ENCODE measurements at regions not wholly inside any gene's neighbourhood (a gene's known extent, or its start where the extent isn't known, plus 50 kb on each side); places are given as distances from the start of the nearest gene placed in this dataset.

DNA sequence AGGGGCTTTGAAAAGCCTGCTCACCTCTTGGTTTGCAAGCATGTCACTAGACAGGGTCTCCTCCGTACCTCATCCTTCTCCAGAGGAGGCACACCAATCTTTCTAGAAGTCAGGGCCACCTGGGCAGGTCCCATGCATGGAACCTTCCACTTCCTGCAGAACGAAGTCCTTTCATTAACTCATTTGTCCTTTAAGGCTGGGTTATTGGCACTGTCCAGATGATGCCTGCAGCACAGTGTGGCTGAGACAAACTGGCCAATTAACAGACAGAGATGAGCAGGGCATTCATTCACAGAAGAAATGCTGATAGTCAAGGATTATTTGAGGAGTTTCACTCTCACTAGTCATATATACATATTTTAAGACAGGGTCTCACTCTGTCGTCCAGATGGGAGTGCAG is 245.3 kb downstream of the TFCP2L1 start:
- WGBS, 10 experiments, result 0 to 100% (median 57%) methylated on average over 1 to 3 of the region's 3 CpGs; no CpG with 5 or more reads in 3 of the 10 experiments
- Histone ChIP-seq H3K4me3 (no peak overlapping the region), H3K27ac (no peak overlapping the region), H3K4me1 (replicated peaks in 1 of 2) (no peaks in the 10 kb centered on the region)
- in situ Hi-C loops (cut with MboI; ENCODE audit: low pct_unique_long_range_greater_than_20kb in 2 of 9, low sequenced_read_pairs in 9 of 9, unreplicated experiment in 9 of 9), result no loop called here
- peak in 3 of 8 experiments; percentile 49 to 67 (median 60) for ATAC-seq (replicated peaks in 6 of 8)

DNA sequence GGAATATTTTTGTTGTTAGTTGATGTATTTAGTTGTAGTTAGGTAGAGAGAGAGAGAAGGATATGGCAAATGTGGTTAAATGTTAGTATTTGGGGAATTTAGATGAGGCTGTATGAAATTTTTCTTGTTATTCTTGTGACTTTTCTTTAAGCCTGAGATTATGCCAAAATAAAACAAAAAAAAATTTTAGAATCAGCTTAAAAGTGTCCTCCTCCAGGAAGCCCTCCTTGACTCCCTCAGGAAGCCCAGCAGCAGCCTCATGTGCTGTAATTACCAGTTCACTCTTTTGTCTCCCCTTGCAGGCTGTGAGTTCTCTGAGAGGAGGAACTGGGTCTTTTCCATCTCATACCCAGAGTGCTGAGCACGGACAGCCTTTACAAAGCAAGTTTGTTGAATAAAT is 243.5 kb downstream of the TFCP2L1 start:
- H3K27ac ChIP-seq, result no peak overlapping the region
- no peak overlapping the region for H3K4me3 ChIP-seq
- WGBS, 10 experiments, result 0 to 50% (median 25%) methylated on average over 1 of the region's 1 CpG; no CpG with 5 or more reads in 6 of the 10 experiments
- no peaks in the 10 kb centered on the region for H3K4me1 ChIP-seq (replicated peaks in 1 of 2)
- in situ Hi-C loops (cut with MboI; ENCODE audit: low pct_unique_long_range_greater_than_20kb in 2 of 9, low sequenced_read_pairs in 9 of 9, unreplicated experiment in 9 of 9), result no loop called here
- ATAC-seq (replicated peaks in 6 of 8), result no peak

DNA sequence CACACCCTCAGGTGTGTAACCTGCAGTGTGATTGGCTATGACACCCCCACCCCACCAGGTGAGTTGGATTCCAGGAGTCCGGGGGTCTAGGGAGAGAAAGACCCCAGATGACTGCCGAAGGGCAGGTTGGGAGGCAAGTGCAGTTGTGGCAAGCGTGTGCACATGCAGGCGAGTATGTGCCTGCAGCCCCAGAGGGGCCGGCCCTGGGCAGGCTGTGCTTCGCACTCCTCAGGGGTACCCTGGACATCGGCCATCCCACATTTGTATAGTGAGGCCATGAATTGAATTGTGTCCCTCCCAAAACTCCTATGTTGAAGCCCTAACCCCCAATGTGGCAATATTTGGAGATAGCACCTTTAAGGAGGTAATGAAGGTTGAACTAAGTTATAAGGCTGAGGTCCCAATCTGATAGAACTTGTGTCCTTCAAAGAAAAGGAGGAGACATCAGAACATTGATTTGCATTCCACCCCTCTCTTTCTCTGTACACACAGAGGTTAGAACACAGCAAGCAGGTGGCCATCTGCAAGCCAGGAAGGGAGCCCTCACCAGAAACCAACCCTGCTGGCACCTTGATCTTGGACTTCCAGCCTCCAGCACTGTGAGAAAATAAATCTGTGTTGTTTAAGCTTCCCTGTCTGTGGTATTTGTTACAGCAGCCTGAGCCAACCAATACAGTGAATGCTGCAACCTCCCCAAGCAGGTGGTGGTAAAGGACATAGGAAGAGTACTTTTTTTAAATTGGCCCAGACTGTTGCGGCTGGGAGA is 241.8 kb downstream of the TFCP2L1 start:
- Histone ChIP-seq H3K4me1 (replicated peaks in 1 of 2) (no peaks in the 10 kb centered on the region), H3K4me3 (no peak overlapping the region), H3K27ac (no peak overlapping the region)
- WGBS, 10 experiments, result 63 to 90% (median 84%) methylated on average over 2 to 7 of the region's 8 CpGs; no CpG with 5 or more reads in 7 of the 10 experiments
- in situ Hi-C loops (cut with MboI; ENCODE audit: low pct_unique_long_range_greater_than_20kb in 2 of 9, low sequenced_read_pairs in 9 of 9, unreplicated experiment in 9 of 9), result no loop called here
- ATAC-seq (replicated peaks in 6 of 8), result no peak

DNA sequence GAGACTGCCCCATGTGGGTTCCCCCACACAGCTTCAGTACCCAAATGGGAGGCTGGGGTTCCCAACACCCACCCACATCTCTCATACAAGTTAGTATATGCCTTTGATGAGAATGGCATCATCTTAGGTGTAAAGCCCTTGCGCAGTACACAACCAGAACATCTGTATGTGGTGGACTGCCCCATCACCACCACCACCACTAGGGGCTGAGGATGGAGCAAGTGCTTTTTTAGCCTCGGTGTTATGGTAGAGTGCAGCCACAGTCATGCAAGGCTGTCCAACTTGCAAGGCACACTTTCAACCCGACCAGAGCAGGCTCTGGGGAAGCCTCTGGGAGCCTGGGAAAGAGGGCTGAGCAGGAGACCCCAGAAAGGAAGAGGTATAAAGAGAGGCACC is 241.2 kb downstream of the TFCP2L1 start:
- WGBS, 10 experiments, result 0 to 83% (median 36%) methylated on average over 1 of the region's 3 CpGs; no CpG with 5 or more reads in 6 of the 10 experiments
- Histone ChIP-seq H3K4me1 (replicated peaks in 1 of 2) (no peaks in the 10 kb centered on the region), H3K4me3 (no peak overlapping the region), H3K27ac (no peak overlapping the region)
- in situ Hi-C loops (cut with MboI; ENCODE audit: low pct_unique_long_range_greater_than_20kb in 2 of 9, low sequenced_read_pairs in 9 of 9, unreplicated experiment in 9 of 9), result no loop called here
- no peak for ATAC-seq (replicated peaks in 6 of 8)

DNA sequence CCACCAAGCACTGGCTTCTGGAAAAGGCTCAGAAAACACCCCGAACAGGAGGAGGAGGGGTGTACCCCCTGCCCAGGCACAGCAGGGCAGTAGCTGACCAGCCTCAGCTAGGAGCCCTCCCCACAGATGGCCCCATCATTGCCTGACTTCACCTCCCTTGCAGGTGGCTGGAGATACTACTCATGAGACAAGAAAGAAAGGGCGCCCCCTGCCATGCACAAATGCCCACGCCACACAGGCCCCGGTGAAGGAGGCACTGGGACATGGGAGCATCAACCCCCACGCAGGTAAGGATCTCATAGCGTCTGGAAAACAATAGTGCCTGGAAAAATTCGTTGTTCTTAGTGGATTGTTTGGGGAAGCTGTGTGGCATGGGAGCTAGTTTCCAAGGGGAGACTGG is 240.6 kb downstream of the TFCP2L1 start:
- 20 to 80% (median 59%) methylated on average over 1 to 5 of the region's 7 CpGs; no CpG with 5 or more reads in 6 of the 10 experiments for WGBS, 10 experiments
- H3K4me3 ChIP-seq, result no peak overlapping the region
- peak in 1 of 8 experiments; percentile 50 for ATAC-seq (replicated peaks in 6 of 8)
- no peaks in the 10 kb centered on the region for H3K4me1 ChIP-seq (replicated peaks in 1 of 2)
- H3K27ac ChIP-seq, result no peak overlapping the region
- in situ Hi-C loops (cut with MboI; ENCODE audit: low pct_unique_long_range_greater_than_20kb in 2 of 9, low sequenced_read_pairs in 9 of 9, unreplicated experiment in 9 of 9), result no loop called here

DNA sequence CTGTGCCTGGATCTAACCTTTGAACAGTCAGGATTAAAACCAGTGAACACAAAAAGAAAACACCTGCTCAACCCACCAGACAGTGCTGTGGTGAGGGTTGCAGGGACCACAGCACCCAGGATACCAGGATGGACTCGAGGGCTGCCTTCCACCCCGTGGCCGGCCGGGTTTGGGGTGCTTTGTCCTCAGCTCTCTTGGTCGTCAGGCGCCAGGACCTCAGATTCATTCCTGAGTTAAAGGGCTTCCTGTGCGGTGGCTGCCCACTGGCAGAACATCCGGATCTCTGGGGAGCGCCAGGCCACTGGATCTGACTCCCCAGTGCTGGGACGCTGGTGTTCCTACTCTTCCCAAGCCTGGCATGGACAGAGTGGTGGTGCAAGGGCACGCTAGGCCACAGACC is 239.8 kb downstream of the TFCP2L1 start:
- 45 to 82% (median 60%) methylated on average over 1 to 7 of the region's 11 CpGs; no CpG with 5 or more reads in 7 of the 10 experiments for WGBS, 10 experiments
- H3K27ac ChIP-seq, result no peak overlapping the region
- no peak overlapping the region for H3K4me3 ChIP-seq
- in situ Hi-C loops (cut with MboI; ENCODE audit: low pct_unique_long_range_greater_than_20kb in 2 of 9, low sequenced_read_pairs in 9 of 9, unreplicated experiment in 9 of 9), result no loop called here
- no peaks in the 10 kb centered on the region for H3K4me1 ChIP-seq (replicated peaks in 1 of 2)
- no peak for ATAC-seq (replicated peaks in 6 of 8)

DNA sequence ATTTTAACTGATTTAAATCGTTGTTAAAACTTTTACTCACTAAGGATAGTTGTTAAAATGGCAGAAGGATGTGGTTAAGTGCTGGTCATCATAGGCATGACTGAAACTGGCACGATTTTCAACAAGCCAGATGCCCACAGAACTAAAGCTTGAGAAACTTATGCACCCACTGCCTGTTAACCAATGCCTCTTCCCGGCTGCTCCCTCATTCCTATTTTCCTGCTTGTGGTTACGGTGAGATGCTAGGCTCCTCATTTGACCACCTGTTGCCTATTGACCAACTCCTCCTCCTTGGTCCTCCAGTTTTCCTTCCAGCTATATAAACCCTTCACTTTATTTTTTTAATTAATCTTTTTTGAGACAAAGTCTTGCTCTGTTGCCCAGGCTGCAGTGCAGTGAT is 238.7 kb downstream of the TFCP2L1 start:
- WGBS, 10 experiments, result 10 to 78% (median 62%) methylated on average over 1 to 4 of the region's 4 CpGs; no CpG with 5 or more reads in 1 of the 10 experiments

DNA sequence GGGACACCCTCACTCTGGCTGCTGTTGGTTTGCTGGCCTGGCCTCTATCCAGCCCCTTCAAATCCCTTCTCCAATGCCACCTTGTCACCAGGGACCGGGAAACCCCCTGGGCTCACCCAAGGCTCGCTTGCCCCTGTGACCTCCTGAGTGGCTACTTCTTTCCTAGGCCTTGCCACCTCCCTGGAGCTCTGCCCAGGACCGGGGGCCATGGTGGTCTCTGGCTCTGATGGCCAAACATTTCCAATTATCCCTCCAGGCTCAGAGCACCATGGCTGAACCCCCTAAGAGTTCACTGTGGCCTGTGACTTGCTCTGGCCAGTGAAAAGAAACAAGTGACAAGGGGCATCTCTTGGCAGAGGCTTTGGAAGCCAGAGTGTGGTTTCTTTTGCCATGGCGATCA is 237.6 kb downstream of the TFCP2L1 start:
- H3K27ac ChIP-seq, result no peak overlapping the region
- H3K4me3 ChIP-seq, result no peak overlapping the region
- 62 to 100% (median 71%) methylated on average over 1 to 4 of the region's 4 CpGs; no CpG with 5 or more reads in 6 of the 10 experiments for WGBS, 10 experiments
- no peak for ATAC-seq (replicated peaks in 6 of 8)
- in situ Hi-C loops (cut with MboI; ENCODE audit: low pct_unique_long_range_greater_than_20kb in 2 of 9, low sequenced_read_pairs in 9 of 9, unreplicated experiment in 9 of 9), result no loop called here
- no peaks in the 10 kb centered on the region for H3K4me1 ChIP-seq (replicated peaks in 1 of 2)

More for the DNA sequence above, 238.7 kb downstream of the TFCP2L1 start:
- Histone ChIP-seq H3K27ac (no peak overlapping the region), H3K4me3 (no peak overlapping the region), H3K4me1 (replicated peaks in 1 of 2) (no peaks in the 10 kb centered on the region)
- in situ Hi-C loops (cut with MboI; ENCODE audit: low pct_unique_long_range_greater_than_20kb in 2 of 9, low sequenced_read_pairs in 9 of 9, unreplicated experiment in 9 of 9), result no loop called here
- ATAC-seq (replicated peaks in 6 of 8), result no peak

DNA sequence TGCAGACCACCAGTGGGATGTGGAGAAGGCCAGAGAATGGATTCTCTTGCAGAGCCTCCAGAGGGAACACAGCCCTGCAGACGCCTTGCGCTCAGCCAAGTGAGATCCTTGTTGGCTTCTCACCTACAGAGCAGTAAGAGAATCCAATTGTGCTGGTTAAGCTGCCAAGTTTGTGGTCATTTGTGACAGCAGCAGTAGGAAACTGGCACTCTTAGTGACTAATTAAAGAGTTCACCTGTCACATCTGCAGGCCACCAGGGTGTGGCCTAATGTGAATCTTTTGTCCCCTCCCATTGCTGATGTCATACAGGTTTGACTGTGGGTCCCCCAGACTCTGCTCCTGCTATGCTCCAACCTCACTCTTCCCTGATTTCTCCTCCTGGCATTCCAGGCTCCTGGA is 235.9 kb downstream of the TFCP2L1 start:
- no peak for ATAC-seq (replicated peaks in 6 of 8)
- WGBS, 10 experiments, result 83 to 100% (median 95%) methylated on average over 1 to 2 of the region's 2 CpGs; no CpG with 5 or more reads in 6 of the 10 experiments
- no peak overlapping the region for H3K27ac ChIP-seq
- no peaks in the 10 kb centered on the region for H3K4me1 ChIP-seq (replicated peaks in 1 of 2)
- in situ Hi-C loops (cut with MboI; ENCODE audit: low pct_unique_long_range_greater_than_20kb in 2 of 9, low sequenced_read_pairs in 9 of 9, unreplicated experiment in 9 of 9), result no loop called here
- no peak overlapping the region for H3K4me3 ChIP-seq

DNA sequence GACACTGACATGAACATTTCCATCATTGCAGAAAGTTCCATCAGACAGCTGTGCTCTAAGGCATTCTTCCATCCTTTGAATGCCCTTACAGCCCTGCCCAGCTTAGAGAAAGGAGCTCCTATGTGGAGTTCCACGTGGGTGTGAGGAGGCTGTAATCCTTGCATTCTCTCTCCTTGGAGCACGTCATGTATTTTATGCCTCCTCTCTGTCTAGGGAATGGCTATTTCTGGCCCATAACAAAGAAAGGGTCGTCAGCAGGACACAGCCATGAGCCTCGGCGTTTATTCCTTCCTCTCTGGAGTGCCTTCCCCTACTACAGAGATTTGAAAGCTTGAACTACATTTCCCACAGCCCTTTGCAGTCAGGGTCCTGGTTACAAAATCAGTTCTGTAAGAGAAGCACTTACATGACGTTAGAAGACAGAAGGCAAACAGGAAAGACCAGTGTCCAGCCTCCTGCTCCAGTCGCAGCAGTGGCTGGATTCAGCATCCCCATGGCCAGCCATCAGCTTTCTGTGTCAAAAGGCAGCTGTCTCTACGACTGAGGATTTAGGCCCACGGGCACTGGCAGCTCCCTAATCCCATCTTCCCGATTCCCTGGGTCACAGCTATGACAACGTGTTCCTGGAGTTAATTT is 234.9 kb downstream of the TFCP2L1 start:
- 21 to 88% (median 49%) methylated on average over 1 to 8 of the region's 11 CpGs; no CpG with 5 or more reads in 1 of the 10 experiments for WGBS, 10 experiments

DNA sequence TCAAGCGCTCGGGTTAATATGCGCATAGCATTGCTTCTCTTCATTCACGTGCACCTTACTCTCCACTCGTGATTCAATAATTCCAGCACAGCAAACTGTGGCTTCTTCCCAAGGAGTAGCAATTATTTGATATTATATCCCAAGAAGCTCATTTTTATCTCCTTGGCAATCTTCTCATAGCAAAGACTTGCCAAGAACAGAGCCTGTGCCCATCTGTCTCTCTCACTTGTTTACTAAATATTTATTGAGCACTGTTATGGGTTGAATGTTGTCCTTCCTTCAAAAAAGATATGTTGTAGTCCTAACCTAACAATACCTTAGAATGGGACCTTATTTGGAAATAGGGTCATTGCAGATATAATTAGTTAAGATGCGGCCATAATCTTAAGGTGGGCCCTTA is 233.7 kb downstream of the TFCP2L1 start:
- ATAC-seq (replicated peaks in 6 of 8), result no peak
- in situ Hi-C loops (cut with MboI; ENCODE audit: low pct_unique_long_range_greater_than_20kb in 2 of 9, low sequenced_read_pairs in 9 of 9, unreplicated experiment in 9 of 9), result loop anchor here in 1 of 9 experiments (25.0 kb wide), 1 partner anchor 164 kb away; no protein-coding TSS in a partner anchor
- Histone ChIP-seq H3K27ac (no peak overlapping the region), H3K4me1 (replicated peaks in 1 of 2) (no peaks in the 10 kb centered on the region), H3K4me3 (no peak overlapping the region)
- WGBS, 10 experiments, result 0 to 89% (median 71%) methylated on average over 1 to 5 of the region's 6 CpGs; no CpG with 5 or more reads in 3 of the 10 experiments

More for the DNA sequence above, 234.9 kb downstream of the TFCP2L1 start:
- no peaks in the 10 kb centered on the region for H3K4me1 ChIP-seq (replicated peaks in 1 of 2)
- H3K27ac ChIP-seq, result no peak overlapping the region
- no peak overlapping the region for H3K4me3 ChIP-seq
- ATAC-seq (replicated peaks in 6 of 8), result peak in 6 of 8 experiments; percentile 24 to 77 (median 48)
- in situ Hi-C loops (cut with MboI; ENCODE audit: low pct_unique_long_range_greater_than_20kb in 2 of 9, low sequenced_read_pairs in 9 of 9, unreplicated experiment in 9 of 9), result loop anchor here in 1 of 9 experiments (25.0 kb wide), 1 partner anchor 163 kb away; no protein-coding TSS in a partner anchor

DNA sequence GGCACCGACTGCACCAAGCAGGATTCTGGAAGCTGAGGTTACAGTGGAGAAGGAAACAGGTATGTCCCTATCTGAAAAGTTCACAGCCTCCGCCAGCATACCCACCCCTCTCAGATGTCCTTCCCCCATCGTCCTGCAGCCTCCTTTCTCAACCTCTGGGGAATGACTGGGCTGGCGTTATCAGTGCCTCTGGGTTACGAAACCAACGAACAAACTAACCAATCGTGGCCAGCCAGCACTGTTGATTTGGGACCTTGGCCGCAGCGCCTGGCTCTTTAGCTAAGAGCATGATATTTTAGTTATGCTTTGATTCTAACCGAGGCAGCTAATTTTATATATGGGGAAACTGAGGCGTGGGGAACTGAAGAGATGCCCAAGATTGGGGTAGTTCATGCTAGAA is 233.0 kb downstream of the TFCP2L1 start:
- 60 to 100% (median 80%) methylated on average over 1 of the region's 11 CpGs; no CpG with 5 or more reads in 5 of the 10 experiments for WGBS, 10 experiments
- no peak for ATAC-seq (replicated peaks in 6 of 8)
- Histone ChIP-seq H3K4me1 (replicated peaks in 1 of 2) (no peaks in the 10 kb centered on the region), H3K4me3 (no peak overlapping the region), H3K27ac (no peak overlapping the region)
- in situ Hi-C loops (cut with MboI; ENCODE audit: low pct_unique_long_range_greater_than_20kb in 2 of 9, low sequenced_read_pairs in 9 of 9, unreplicated experiment in 9 of 9), result loop anchor here in 1 of 9 experiments (25.0 kb wide), 1 partner anchor 165 kb away; no protein-coding TSS in a partner anchor

DNA sequence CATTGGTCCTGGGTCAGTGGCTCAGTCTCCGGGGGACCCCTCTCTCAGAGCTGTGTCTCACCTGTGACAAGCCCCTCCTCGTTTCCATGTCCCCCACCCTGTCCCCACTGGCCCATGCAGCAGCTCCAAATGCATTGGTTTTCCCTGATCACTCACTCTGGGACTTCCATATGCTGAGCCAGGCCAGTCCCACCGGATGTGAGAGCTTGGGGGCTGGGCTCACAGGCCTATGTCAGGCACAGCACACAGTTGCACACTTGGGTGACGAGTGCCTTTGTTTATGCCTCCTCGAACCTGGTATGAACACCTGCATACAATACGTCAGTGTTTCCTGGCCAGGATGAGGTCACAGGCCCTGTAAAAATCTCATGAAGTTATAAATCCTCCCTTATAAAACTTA is 232.5 kb downstream of the TFCP2L1 start:
- WGBS, 10 experiments, result 10 to 100% (median 70%) methylated on average over 1 to 4 of the region's 6 CpGs; no CpG with 5 or more reads in 4 of the 10 experiments
- in situ Hi-C loops (cut with MboI; ENCODE audit: low pct_unique_long_range_greater_than_20kb in 2 of 9, low sequenced_read_pairs in 9 of 9, unreplicated experiment in 9 of 9), result loop anchor here in 1 of 9 experiments (25.0 kb wide), 1 partner anchor 165 kb away; no protein-coding TSS in a partner anchor

More for the DNA sequence above, 232.5 kb downstream of the TFCP2L1 start:
- Histone ChIP-seq H3K4me3 (no peak overlapping the region), H3K4me1 (replicated peaks in 1 of 2) (no peaks in the 10 kb centered on the region), H3K27ac (no peak overlapping the region)
- ATAC-seq (replicated peaks in 6 of 8), result peak in 1 of 8 experiments; percentile 25

Measured in motor neuron (in vitro differentiated cells).